DOHH2 (cell line): ENCODE measurements at regions not wholly inside any gene's neighbourhood (a gene's known extent, or its start where the extent isn't known, plus 50 kb on each side); places are given as distances from the start of the nearest gene placed in this dataset.

Source experiments
- H3F3A ChIP-seq: fragments of 200-600 bp; sonication (generic), shearing (Covaris generic); 2 replicates; pipeline ENCODE4 v1.6.0; 2016; ENCODE audit warnings: antibody characterized with exemption, mild to moderate bottlenecking; ENCODE audit not compliant: control insufficient read depth, insufficient read depth
- H3K27ac ChIP-seq: fragments of 200-600 bp; sonication (generic); 2 replicates; pipeline ENCODE4 v1.5.1; 2014; ENCODE audit warnings: low read depth, mild to moderate bottlenecking, low read length, moderate library complexity
- H3K27me3 ChIP-seq: fragments of 200-600 bp; sonication (generic); 2 replicates; pipeline ENCODE4 v1.6.1; 2014; ENCODE audit warnings: mild to moderate bottlenecking, low read length, mixed read lengths; ENCODE audit not compliant: control insufficient read depth
- H3K36me3 ChIP-seq: fragments of 200-600 bp; sonication (generic); 2 replicates; pipeline ENCODE4 v1.6.1; 2014; ENCODE audit warnings: mild to moderate bottlenecking, low read length, moderate library complexity, mixed read lengths; ENCODE audit not compliant: control insufficient read depth
- H3K4me1 ChIP-seq: fragments of 200-600 bp; sonication (generic); 2 replicates; pipeline ENCODE4 v1.6.1; 2014; ENCODE audit warnings: mild to moderate bottlenecking, low read length, mixed read lengths; ENCODE audit not compliant: control insufficient read depth
- H3K4me2 ChIP-seq: fragments of 200-600 bp; sonication (generic); 2 replicates; pipeline ENCODE4 v1.6.0; 2014; ENCODE audit warnings: mild to moderate bottlenecking, low read length, moderate library complexity
- H3K4me3 ChIP-seq: fragments of 200-600 bp; sonication (generic); 2 replicates; pipeline ENCODE4 v1.5.1; 2014; ENCODE audit warnings: mild to moderate bottlenecking, low read length, mixed read lengths
- H3K79me2 ChIP-seq: fragments of 200-600 bp; sonication (generic); 2 replicates; pipeline ENCODE4 v1.6.1; 2014; ENCODE audit warnings: mild to moderate bottlenecking, low read length, mixed read lengths; ENCODE audit not compliant: control insufficient read depth
- H3K9me2 ChIP-seq: fragments of 200-600 bp; sonication (generic); replicated peaks from 2 replicates; pipeline ENCODE4 v1.6.1; 2014; ENCODE audit warnings: mild to moderate bottlenecking, low read length, mixed read lengths; ENCODE audit not compliant: control insufficient read depth
- H3K9me3 ChIP-seq: fragments of 200-600 bp; sonication (generic); 2 replicates; pipeline ENCODE4 v1.6.1; 2014; ENCODE audit warnings: antibody characterized with exemption, low read length, mixed read lengths; ENCODE audit not compliant: control insufficient read depth, insufficient read depth
- H4K20me1 ChIP-seq: fragments of 200-600 bp; sonication (generic); 2 replicates; pipeline ENCODE4 v1.6.0; 2014; ENCODE audit warnings: low read depth, mild to moderate bottlenecking, antibody characterized with exemption, low read length, moderate library complexity; ENCODE audit not compliant: control insufficient read depth, insufficient read depth
- EZH2phosphoT487 ChIP-seq: fragments of 200-600 bp; sonication (generic); IDR thresholded peaks from 2 replicates; pipeline ENCODE4 v1.6.1; 2017; ENCODE audit warnings: borderline replicate concordance, mild to moderate bottlenecking, antibody characterized with exemption, low read length, moderate library complexity, mixed read lengths
- TF ChIP-seq, protein P1 (sequence below): fragments of 200-600 bp; sonication (generic); IDR thresholded peaks from one replicate; pipeline ENCODE4 v1.5.1; 2014; ENCODE audit warnings: antibody characterized with exemption, mild to moderate bottlenecking, low read depth, low read length; ENCODE audit not compliant: poor library complexity, severe bottlenecking

DNA sequence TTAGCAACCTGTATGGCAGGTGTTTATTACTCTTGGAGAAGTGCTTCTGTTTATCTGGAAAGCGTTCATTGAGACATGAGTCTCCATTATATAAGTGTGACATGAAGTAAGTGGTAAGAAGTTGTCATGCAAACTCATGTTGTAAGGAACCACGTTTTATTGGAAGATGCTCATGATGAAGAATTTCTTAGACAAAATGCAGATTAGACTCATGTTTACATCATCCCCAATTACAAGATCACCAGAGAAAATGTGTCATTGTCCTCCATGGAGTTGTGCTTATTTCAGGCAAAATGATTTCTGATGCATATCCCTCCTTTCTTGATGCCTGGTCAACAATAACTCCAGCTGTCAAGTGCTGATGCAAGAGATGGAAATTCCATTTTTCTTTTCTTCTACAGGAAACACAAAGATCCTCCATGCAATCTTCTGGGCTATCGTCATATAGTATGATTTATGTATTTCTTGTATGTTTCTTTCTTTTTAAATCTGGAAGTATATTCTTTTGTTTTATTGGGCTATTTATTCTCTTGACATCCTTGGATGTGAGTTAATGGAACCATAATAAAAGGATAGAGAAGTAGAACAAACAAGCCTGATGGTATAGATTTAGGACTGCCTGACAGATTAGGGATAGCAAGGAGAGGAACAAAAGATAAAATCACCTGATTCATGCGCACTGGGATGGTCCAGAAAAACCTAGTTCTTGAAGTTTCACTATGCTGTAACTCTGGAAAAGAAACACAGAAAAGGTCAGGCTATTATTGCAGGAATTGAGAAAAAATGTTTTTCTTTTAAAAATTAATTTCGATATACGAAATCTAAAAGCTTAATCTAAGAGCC is 50.7 kb upstream of the DIAPH3 start:
- Histone ChIP-seq H3F3A (no peaks in the 10 kb centered on the region), H3K9me3 (no peaks in the 10 kb centered on the region), H3K36me3 (no peaks in the 10 kb centered on the region), H4K20me1 (no peaks in the 10 kb centered on the region), H3K4me1 (no peaks in the 10 kb centered on the region), H3K27ac (no peak overlapping the region), H3K4me2 (no peak overlapping the region), H3K4me3 (no peak overlapping the region), H3K27me3 (peaks cover 3% of the 10 kb centered on the region; the same call in 1 of the 2 replicates), H3K9me2 (no peaks in the 10 kb centered on the region), H3K79me2 (no peaks in the 10 kb centered on the region)
- TF ChIP-seq, protein P1, sequence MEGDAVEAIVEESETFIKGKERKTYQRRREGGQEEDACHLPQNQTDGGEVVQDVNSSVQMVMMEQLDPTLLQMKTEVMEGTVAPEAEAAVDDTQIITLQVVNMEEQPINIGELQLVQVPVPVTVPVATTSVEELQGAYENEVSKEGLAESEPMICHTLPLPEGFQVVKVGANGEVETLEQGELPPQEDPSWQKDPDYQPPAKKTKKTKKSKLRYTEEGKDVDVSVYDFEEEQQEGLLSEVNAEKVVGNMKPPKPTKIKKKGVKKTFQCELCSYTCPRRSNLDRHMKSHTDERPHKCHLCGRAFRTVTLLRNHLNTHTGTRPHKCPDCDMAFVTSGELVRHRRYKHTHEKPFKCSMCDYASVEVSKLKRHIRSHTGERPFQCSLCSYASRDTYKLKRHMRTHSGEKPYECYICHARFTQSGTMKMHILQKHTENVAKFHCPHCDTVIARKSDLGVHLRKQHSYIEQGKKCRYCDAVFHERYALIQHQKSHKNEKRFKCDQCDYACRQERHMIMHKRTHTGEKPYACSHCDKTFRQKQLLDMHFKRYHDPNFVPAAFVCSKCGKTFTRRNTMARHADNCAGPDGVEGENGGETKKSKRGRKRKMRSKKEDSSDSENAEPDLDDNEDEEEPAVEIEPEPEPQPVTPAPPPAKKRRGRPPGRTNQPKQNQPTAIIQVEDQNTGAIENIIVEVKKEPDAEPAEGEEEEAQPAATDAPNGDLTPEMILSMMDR = no peak
- no peak for TF ChIP-seq EZH2phosphoT487

DNA sequence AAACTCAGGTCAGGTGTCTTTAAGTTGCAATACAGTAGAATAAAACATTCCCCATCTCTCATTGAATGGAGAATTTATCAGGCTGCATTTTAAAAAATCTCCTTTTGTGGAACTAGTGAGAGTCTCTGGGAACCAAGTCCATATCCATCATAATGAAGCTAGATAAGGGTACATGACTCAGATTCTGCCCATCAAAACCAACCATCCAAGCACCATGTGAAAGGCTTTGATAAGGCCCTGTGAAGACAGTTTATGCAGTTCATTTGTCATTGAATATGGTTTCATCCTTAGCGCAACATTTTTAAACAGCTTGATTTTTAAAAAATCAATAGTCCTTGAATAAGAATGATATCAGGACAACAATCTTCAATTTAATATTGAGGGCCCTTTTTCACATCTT is 56.3 kb upstream of the DIAPH3 start:
- TF ChIP-seq, protein P1 = no peak
- no peak for TF ChIP-seq EZH2phosphoT487
- H3K79me2 ChIP-seq = no peaks in the 10 kb centered on the region
- H3F3A ChIP-seq = no peaks in the 10 kb centered on the region
- no peaks in the 10 kb centered on the region for H3K9me3 ChIP-seq
- H3K9me2 ChIP-seq = no peaks in the 10 kb centered on the region
- no peaks in the 10 kb centered on the region for H4K20me1 ChIP-seq
- H3K4me1 ChIP-seq = no peaks in the 10 kb centered on the region
- no peak overlapping the region for H3K4me3 ChIP-seq
- H3K4me2 ChIP-seq = no peak overlapping the region
- H3K27ac ChIP-seq = no peak overlapping the region
- H3K36me3 ChIP-seq = no peaks in the 10 kb centered on the region
- H3K27me3 ChIP-seq = no peaks in the 10 kb centered on the region

DNA sequence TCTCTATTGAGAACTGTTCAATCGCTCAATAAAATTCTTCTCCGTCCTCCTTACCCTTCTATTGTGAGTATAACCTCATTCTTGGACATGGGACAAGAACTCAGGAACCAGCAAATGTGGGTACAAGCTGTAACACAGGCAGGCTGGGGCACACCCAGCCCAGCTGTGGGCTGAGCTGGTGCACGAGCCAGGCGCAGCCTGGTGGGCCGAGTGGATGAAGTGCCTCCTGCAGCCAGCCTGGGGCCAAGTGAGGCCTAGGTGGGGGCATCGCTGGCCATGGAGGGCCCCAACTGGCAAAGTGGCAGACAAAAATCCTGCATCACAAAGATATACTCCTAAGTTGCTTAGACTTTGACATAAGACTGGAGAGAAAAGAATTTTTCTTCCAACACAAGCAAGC is 57.9 kb upstream of the DIAPH3 start:
- Histone ChIP-seq H3K36me3 (no peaks in the 10 kb centered on the region), H3K79me2 (no peaks in the 10 kb centered on the region), H3K9me3 (no peaks in the 10 kb centered on the region), H3K4me1 (no peaks in the 10 kb centered on the region), H3K4me3 (no peak overlapping the region), H3K27ac (no peak overlapping the region), H3K27me3 (no peaks in the 10 kb centered on the region; the same call in 1 of the 2 replicates), H3K4me2 (no peak overlapping the region), H3F3A (no peaks in the 10 kb centered on the region), H4K20me1 (no peaks in the 10 kb centered on the region), H3K9me2 (no peaks in the 10 kb centered on the region)
- no peak for TF ChIP-seq EZH2phosphoT487
- TF ChIP-seq, protein P1 = no peak
